Nephron (organoid): ENCODE measurements at regions not wholly inside any gene's neighbourhood (a gene's known extent, or its start where the extent isn't known, plus 50 kb on each side); places are given as distances from the start of the nearest gene placed in this dataset.
"Not testable (repeated sequence)": the region's sequence is repeated elsewhere in the genome, so short reads cannot be mapped to it uniquely, and the experiment has no call there.

Experiments used
- H3K27ac Mint-ChIP-seq, 3 experiments: 2 replicates each; pipeline ENCODE4 v1.8.0; 2020; ENCODE audit warnings: mixed read lengths in 3 of 3, mild to moderate bottlenecking in 2 of 3, moderate library complexity in 1 of 3
- H3K27me3 Mint-ChIP-seq: 2 replicates; pipeline ENCODE4 v1.8.0; 2021; ENCODE audit warnings: low read depth, mild to moderate bottlenecking, moderate library complexity, mixed read lengths
- H3K36me3 Mint-ChIP-seq: 2 replicates; pipeline ENCODE4 v1.8.0; 2020; ENCODE audit warnings: low read depth, mixed read lengths
- H3K4me1 Mint-ChIP-seq: 2 replicates; pipeline ENCODE4 v1.8.0; 2020; ENCODE audit warnings: mixed read lengths
- H3K4me3 Mint-ChIP-seq, 3 experiments: 2 replicates each; pipeline ENCODE4 v1.8.0; 2020; ENCODE audit warnings: mild to moderate bottlenecking in 3 of 3, mixed read lengths in 3 of 3, moderate library complexity in 2 of 3
- H3K9me3 Mint-ChIP-seq: 2 replicates; pipeline ENCODE4 v1.8.0; 2020; ENCODE audit warnings: mixed read lengths
- CTCF ChIP-seq, 3 experiments: fragments of 200-600 bp; sonication (generic); IDR thresholded peaks; one replicate each; pipeline ENCODE4 v1.5.0; 2021; ENCODE audit warnings: antibody characterized with exemption in 3 of 3; ENCODE audit not compliant: unreplicated experiment in 3 of 3

DNA sequence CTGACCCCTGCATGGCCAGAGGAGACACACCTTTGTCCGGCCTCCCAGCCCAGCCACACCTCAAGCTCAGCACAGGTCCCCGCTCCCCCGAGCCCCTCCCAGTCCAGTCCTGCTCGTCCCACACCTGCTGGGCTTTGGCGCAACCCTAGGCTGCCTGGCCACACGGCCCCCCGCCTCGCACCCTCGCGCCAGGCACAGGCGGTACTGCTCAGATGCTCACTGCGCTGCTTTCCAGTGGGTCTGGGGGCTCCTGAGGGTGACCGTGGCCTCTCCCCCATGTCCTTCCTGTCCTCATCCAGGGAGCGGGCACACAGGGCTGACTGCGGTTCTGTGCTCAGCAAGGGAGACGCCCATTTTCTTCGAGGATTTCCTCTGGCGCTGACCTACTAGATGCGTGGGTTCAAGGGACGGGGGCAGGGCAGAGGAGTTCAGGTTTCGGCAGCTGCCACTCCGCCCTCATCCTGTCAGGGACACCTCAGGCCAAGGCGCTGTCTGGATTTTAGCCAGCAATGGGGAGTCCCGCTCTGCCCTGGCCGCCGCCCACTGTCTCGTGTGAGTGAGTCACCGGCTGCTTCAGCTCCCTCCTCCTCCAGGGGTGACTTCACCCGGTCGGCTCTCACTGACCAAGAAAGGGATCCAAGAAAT, 118.0 kb upstream of the ZNF469 start:
- Mint-ChIP-seq H3K36me3 (no peaks in the 10 kb centered on the region), H3K9me3 (no peaks in the 10 kb centered on the region), H3K27me3 (peaks cover 17% of the 10 kb centered on the region), H3K4me3 (peak overlapping the region in 2 of 3 experiments; percentile 6 to 30), H3K27ac (peak overlapping the region in 2 of 3 experiments; percentile 61 to 70), H3K4me1 (peaks cover 52% of the 10 kb centered on the region)
- no peak for TF ChIP-seq CTCF (IDR thresholded peaks at IDR 0.05; ENCODE audit: unreplicated experiment in 3 of 3)

- H3K4me3 Mint-ChIP-seq, H3K9me3 Mint-ChIP-seq, H3K36me3 Mint-ChIP-seq: not testable (repeated sequence)
- Mint-ChIP-seq H3K27ac (peak overlapping the region in 2 of 3 experiments; percentile 61 to 70), H3K4me1 (peaks cover 51% of the 10 kb centered on the region), H3K27me3 (peaks cover 20% of the 10 kb centered on the region)
These were observed 117.3 kb upstream of the ZNF469 start for GRCh38 chr16:88265286-88265938.

- Mint-ChIP-seq H3K4me3 (peak overlapping the region in 1 of 3 experiments; percentile 10), H3K27me3 (peaks cover 26% of the 10 kb centered on the region), H3K27ac (peak overlapping the region in 1 of 3 experiments; percentile 63), H3K4me1 (peaks cover 51% of the 10 kb centered on the region)
- H3K36me3 Mint-ChIP-seq, H3K9me3 Mint-ChIP-seq: not testable (repeated sequence)
These were observed 116.7 kb upstream of the ZNF469 start for GRCh38 chr16:88266036-88266435.

GRCh38 chr16:88266935-88267551, 115.7 kb upstream of the ZNF469 start:
- H3K9me3 Mint-ChIP-seq, H3K4me3 Mint-ChIP-seq, H3K36me3 Mint-ChIP-seq: not testable (repeated sequence)
- H3K27me3 Mint-ChIP-seq: peaks cover 34% of the 10 kb centered on the region
- peak overlapping the region in 1 of 3 experiments; percentile 51 for H3K27ac Mint-ChIP-seq
- peaks cover 47% of the 10 kb centered on the region for H3K4me1 Mint-ChIP-seq

DNA sequence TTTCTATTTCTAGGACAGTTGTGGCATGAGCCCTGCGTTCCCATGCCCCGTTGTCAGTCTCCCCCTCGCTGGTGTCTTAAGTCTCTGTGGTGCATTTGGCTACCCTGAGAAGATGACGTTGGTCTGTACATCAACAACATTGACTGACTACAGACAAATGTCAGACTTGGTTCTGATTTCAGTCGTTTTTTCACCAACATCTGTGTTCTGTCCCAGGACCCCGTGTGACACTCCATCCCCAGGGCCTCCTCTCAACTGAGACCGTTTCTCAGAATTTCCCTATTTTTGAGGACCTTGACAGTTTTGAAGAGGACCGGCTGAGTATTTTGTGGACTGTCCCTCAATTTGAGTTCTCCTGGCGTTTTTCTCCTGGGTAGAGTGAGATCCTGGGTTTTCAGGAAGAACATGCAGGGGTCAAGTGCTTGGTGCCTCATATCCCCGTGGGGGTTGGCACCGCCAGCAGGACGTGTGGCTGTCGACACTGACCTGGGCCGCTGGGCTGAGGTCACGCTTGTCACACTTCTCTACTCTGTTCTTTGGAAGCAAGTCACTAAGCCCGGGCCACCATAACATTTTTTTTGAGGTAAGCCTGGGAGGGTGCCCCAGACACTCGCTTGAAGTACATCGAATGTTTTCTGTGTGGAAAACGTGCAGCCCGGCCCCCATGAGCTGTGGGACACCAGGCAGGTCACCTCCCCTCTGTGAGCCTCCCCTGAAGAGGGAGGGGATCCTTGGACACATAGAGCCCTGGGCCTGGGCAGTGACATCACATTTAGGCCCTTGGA, 114.4 kb upstream of the ZNF469 start:
- not testable (repeated sequence) for H3K36me3 Mint-ChIP-seq

DNA sequence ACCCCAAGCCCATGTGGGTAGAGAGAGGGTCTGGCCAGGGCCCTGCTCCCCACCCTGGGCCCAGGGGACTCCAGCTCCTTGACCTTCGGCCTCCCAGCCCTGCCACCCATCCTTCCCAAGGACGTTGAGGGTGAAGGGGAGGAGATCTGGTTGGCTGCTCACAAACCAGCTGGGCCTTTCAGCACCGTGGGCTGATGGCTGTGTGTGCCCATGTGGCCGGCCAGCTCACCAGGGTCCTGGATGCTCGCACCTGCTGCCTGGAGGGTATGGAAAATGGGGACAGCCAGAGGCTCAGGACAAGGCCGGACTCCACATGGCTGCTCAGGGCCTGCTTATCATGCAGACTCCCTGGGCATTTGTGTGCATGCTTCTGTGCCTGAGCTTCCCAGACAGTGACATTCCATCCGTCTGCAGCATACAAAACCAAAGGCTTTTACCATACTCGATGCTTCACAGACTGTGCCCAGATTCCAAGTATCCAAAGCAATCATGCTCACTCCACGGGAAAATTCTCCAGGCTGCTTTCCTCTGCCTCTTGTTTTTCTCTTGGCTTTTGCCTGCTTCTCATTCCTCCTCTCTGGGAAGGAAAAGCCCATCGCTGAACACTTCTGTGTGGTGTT, 112.5 kb upstream of the ZNF469 start:
- peaks cover 30% of the 10 kb centered on the region for H3K27me3 Mint-ChIP-seq
- not testable (repeated sequence) for H3K4me3 Mint-ChIP-seq, H3K9me3 Mint-ChIP-seq, H3K36me3 Mint-ChIP-seq
- H3K27ac Mint-ChIP-seq: peak overlapping the region in 2 of 3 experiments; percentile 35 to 79
- peaks cover 42% of the 10 kb centered on the region for H3K4me1 Mint-ChIP-seq

More for the DNA sequence above, 114.4 kb upstream of the ZNF469 start:
- H3K4me3 Mint-ChIP-seq, H3K9me3 Mint-ChIP-seq, H3K27ac Mint-ChIP-seq: not testable (repeated sequence)
- Mint-ChIP-seq H3K27me3 (peaks cover 33% of the 10 kb centered on the region), H3K4me1 (peaks cover 36% of the 10 kb centered on the region)

- peaks cover 41% of the 10 kb centered on the region for H3K4me1 Mint-ChIP-seq
- not testable (repeated sequence) for H3K4me3 Mint-ChIP-seq, H3K27ac Mint-ChIP-seq, H3K36me3 Mint-ChIP-seq, H3K9me3 Mint-ChIP-seq
- H3K27me3 Mint-ChIP-seq: peaks cover 30% of the 10 kb centered on the region
These were observed 111.5 kb upstream of the ZNF469 start for GRCh38 chr16:88271296-88271695.

DNA sequence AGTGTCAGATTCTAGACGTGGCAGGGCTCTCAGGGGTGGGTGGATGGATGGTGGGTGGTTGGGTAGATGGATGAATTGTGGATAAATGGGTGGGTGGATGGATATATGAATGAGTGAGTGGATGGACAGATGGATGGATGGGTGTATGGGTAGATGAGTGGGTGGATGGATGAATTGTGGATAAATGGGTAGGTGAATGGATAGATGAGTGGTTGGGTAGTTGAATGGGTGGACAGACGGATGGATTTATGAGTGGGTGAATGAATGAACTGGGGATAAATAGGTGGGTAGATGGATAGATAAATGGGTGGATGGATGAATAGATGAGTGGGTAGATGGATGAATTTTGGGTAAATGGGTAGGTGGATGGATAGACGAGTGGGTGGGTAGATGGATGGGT, 111.0 kb upstream of the ZNF469 start:
- not testable (repeated sequence) for H3K9me3 Mint-ChIP-seq, H3K36me3 Mint-ChIP-seq
- Mint-ChIP-seq H3K27me3 (peaks cover 30% of the 10 kb centered on the region), H3K4me1 (peaks cover 36% of the 10 kb centered on the region), H3K4me3 (peak overlapping the region in 1 of 3 experiments; percentile 24), H3K27ac (peak overlapping the region in 1 of 3 experiments; percentile 58)

GRCh38 chr16:88272437-88272836, 110.3 kb upstream of the ZNF469 start:
- H3K36me3 Mint-ChIP-seq, H3K9me3 Mint-ChIP-seq, H3K27ac Mint-ChIP-seq: not testable (repeated sequence)
- H3K4me3 Mint-ChIP-seq: peak overlapping the region in 1 of 3 experiments; percentile 24
- H3K27me3 Mint-ChIP-seq: peaks cover 24% of the 10 kb centered on the region
- peaks cover 31% of the 10 kb centered on the region for H3K4me1 Mint-ChIP-seq

GRCh38 chr16:88274126-88274750, 108.5 kb upstream of the ZNF469 start:
- H3K4me1 Mint-ChIP-seq: peaks cover 25% of the 10 kb centered on the region
- peak overlapping the region; percentile 63 to 83 (median 71) for H3K27ac Mint-ChIP-seq
- H3K36me3 Mint-ChIP-seq, H3K9me3 Mint-ChIP-seq: not testable (repeated sequence)
- peak overlapping the region; percentile 27 to 39 (median 32) for H3K4me3 Mint-ChIP-seq
- peaks cover 24% of the 10 kb centered on the region for H3K27me3 Mint-ChIP-seq
